ENCODE measurements at regions not wholly inside any gene's neighbourhood (a gene's known extent, or its start where the extent isn't known, plus 50 kb on each side); places are given as distances from the start of the nearest gene placed in this dataset.

- no peak for DNase-seq (ENCODE audit: low spot score)
These were observed 357.0 kb upstream of the PTBP2 start for GRCh38 chr1:96364576-96364975.

- DNase-seq (ENCODE audit: low spot score): no peak
These were observed 356.5 kb upstream of the PTBP2 start for GRCh38 chr1:96365076-96365475.

GRCh38 chr1:96365596-96366390, 355.8 kb upstream of the PTBP2 start:
- DNase-seq (ENCODE audit: low spot score): no peak

- no peak for DNase-seq (ENCODE audit: low spot score)
These were observed 355.1 kb upstream of the PTBP2 start for GRCh38 chr1:96366516-96366915.

GRCh38 chr1:96367791-96368190, 353.8 kb upstream of the PTBP2 start:
- no peak for DNase-seq (ENCODE audit: low spot score)

GRCh38 chr1:96370757-96371156, 350.8 kb upstream of the PTBP2 start:
- no peak for DNase-seq (ENCODE audit: low spot score)

GRCh38 chr1:96372881-96373280, 348.7 kb upstream of the PTBP2 start:
- no peak for DNase-seq (ENCODE audit: low spot score)

- DNase-seq (ENCODE audit: low spot score): no peak
These were observed 347.4 kb upstream of the PTBP2 start for GRCh38 chr1:96374076-96374762.

GRCh38 chr1:96376846-96377245, 344.7 kb upstream of the PTBP2 start:
- no peak for DNase-seq (ENCODE audit: low spot score)

GRCh38 chr1:96384611-96385010, 337.0 kb upstream of the PTBP2 start:
- no peak for DNase-seq (ENCODE audit: low spot score)

GRCh38 chr1:96387785-96388184, 333.8 kb upstream of the PTBP2 start:
- DNase-seq (ENCODE audit: low spot score): no peak

GRCh38 chr1:96388421-96389310, 332.9 kb upstream of the PTBP2 start:
- DNase-seq (ENCODE audit: low spot score): no peak

- DNase-seq (ENCODE audit: low spot score): no peak
These were observed 321.5 kb upstream of the PTBP2 start for GRCh38 chr1:96400089-96400488.

GRCh38 chr1:96409087-96409486, 312.5 kb upstream of the PTBP2 start:
- DNase-seq (ENCODE audit: low spot score): no peak

- no peak for DNase-seq (ENCODE audit: low spot score)
These were observed 311.9 kb upstream of the PTBP2 start for GRCh38 chr1:96409689-96410088.

- DNase-seq (ENCODE audit: low spot score): no peak
These were observed 310.6 kb upstream of the PTBP2 start for GRCh38 chr1:96411006-96411405.

GRCh38 chr1:96414598-96414997, 307.0 kb upstream of the PTBP2 start:
- DNase-seq (ENCODE audit: low spot score): no peak

GRCh38 chr1:96416111-96416595, 305.4 kb upstream of the PTBP2 start:
- no peak for DNase-seq (ENCODE audit: low spot score)

- no peak for DNase-seq (ENCODE audit: low spot score)
These were observed 304.7 kb upstream of the PTBP2 start for GRCh38 chr1:96416701-96417444.

- DNase-seq (ENCODE audit: low spot score): no peak
These were observed 302.6 kb upstream of the PTBP2 start for GRCh38 chr1:96418969-96419368.

GRCh38 chr1:96424877-96425276, 296.7 kb upstream of the PTBP2 start:
- no peak for DNase-seq (ENCODE audit: low spot score)

Data from pons (tissue), 1 donor.